SK-N-SH (cell line): ENCODE measurements at regions not wholly inside any gene's neighbourhood (a gene's known extent, or its start where the extent isn't known, plus 50 kb on each side); places are given as distances from the start of the nearest gene placed in this dataset.
"Not testable (repeated sequence)": the region's sequence is repeated elsewhere in the genome, so short reads cannot be mapped to it uniquely, and the experiment has no call there.

ENCODE experiments used
- CTCF ChIA-PET: fragments of 300-600, 350-600 bp; formaldehyde crosslinking; extraction: SDS; loops from one replicate; lab custom pipeline; 2021; lab: Yijun Ruan, JAX
- POLR2A ChIA-PET: fragments of 350-600 bp; sonication (Branson Sonifier 250); formaldehyde crosslinking; extraction: SDS; loops from one replicate; lab custom pipeline; 2020; ENCODE audit warnings: antibody characterized with exemption, inconsistent platforms; lab: Yijun Ruan, JAX
- DNase-seq: peaks from one replicate; pipeline ENCODE4 v3.0.0; 2012
- H2AFZ ChIP-seq: fragments of 200-600 bp; sonication (generic); 2 replicates; pipeline ENCODE4 v1.8.1; 2016; ENCODE audit warnings: antibody characterized with exemption, mild to moderate bottlenecking, low read depth
- H3F3A ChIP-seq: fragments of 200-600 bp; sonication (generic); replicated peaks from 2 replicates; pipeline ENCODE3; 2016; ENCODE audit warnings: antibody characterized with exemption, mild to moderate bottlenecking; ENCODE audit not compliant: insufficient read depth
- H3K27ac ChIP-seq, 2 experiments: fragments of 200-500 bp in 1 of 2; fragments of 200-600 bp in 1 of 2; sonication (Bioruptor generic) in 1 of 2; sonication (generic), shearing (Covaris generic) in 1 of 2; 2 replicates each; pipeline versions ENCODE4 v1.5.1 to v1.6.1; 2014 to 2016; ENCODE audit warnings: low read depth in 2 of 2, inconsistent platforms in 1 of 2, low read length in 1 of 2, mild to moderate bottlenecking in 1 of 2, mixed read lengths in 1 of 2
- H3K27me3 ChIP-seq: fragments of 200-600 bp; sonication (generic), shearing (Covaris generic); 2 replicates; pipeline ENCODE4 v1.6.1; 2016; ENCODE audit warnings: mixed run types; ENCODE audit not compliant: insufficient read depth
- H3K36me3 ChIP-seq, 2 experiments: fragments of 200-500 bp in 1 of 2; fragments of 200-600 bp in 1 of 2; sonication (Bioruptor generic) in 1 of 2; sonication (generic) in 1 of 2; replicated peaks in 1 of 2; 2 replicates each; pipeline versions ENCODE3 to v1.5.1; 2014 to 2016; ENCODE audit warnings: low read length in 1 of 2, mild to moderate bottlenecking in 1 of 2; ENCODE audit not compliant: insufficient read depth in 2 of 2, control insufficient read depth in 1 of 2
- H3K4me1 ChIP-seq, 2 experiments: fragments of 200-500 bp in 1 of 2; fragments of 200-600 bp in 1 of 2; sonication (Bioruptor generic) in 1 of 2; sonication (generic), shearing (Covaris generic) in 1 of 2; 2 replicates each; pipeline versions ENCODE4 v1.5.1 to v1.6.1; 2014 to 2016; ENCODE audit warnings: low read depth in 1 of 2, low read length in 1 of 2, mixed run types in 1 of 2; ENCODE audit not compliant: insufficient read depth in 2 of 2, control insufficient read depth in 1 of 2
- H3K4me2 ChIP-seq: fragments of 200-600 bp; sonication (generic), shearing (Covaris generic); 2 replicates; pipeline ENCODE4 v1.6.1; 2017; ENCODE audit warnings: mixed run types
- H3K4me3 ChIP-seq, 2 experiments: fragments of 200-500 bp in 1 of 2; fragments of 200-600 bp in 1 of 2; sonication (Bioruptor generic) in 1 of 2; sonication (generic), shearing (Covaris generic) in 1 of 2; 2 replicates each; pipeline versions ENCODE4 v1.5.1 to v1.8.1; 2014 to 2016; ENCODE audit warnings: low read depth in 2 of 2, inconsistent platforms in 1 of 2, low read length in 1 of 2, mild to moderate bottlenecking in 1 of 2, mixed read lengths in 1 of 2, moderate library complexity in 1 of 2
- H3K79me2 ChIP-seq: fragments of 200-600 bp; sonication (generic); 2 replicates; pipeline ENCODE4 v1.8.1; 2017; ENCODE audit warnings: mild to moderate bottlenecking; ENCODE audit not compliant: insufficient read depth
- H3K9ac ChIP-seq: fragments of 200-600 bp; sonication (generic); 2 replicates; pipeline ENCODE4 v1.6.1; 2017; ENCODE audit warnings: mixed run types
- H3K9me2 ChIP-seq: fragments of 200-600 bp; sonication (generic); 2 replicates; pipeline ENCODE4 v1.6.1; 2017; ENCODE audit warnings: mixed run types
- H3K9me3 ChIP-seq: fragments of 200-600 bp; sonication (generic); 2 replicates; pipeline ENCODE4 v1.6.1; 2017; ENCODE audit warnings: mixed run types, mild to moderate bottlenecking, moderate library complexity
- H4K20me1 ChIP-seq: fragments of 200-600 bp; sonication (generic); 2 replicates; pipeline ENCODE4 v1.6.1; 2017; ENCODE audit warnings: mild to moderate bottlenecking, mixed run types; ENCODE audit not compliant: insufficient read depth
- CHD2 ChIP-seq: fragments of 150-350 bp; IDR thresholded peaks from 2 replicates; pipeline ENCODE4 v1.6.1; 2018; ENCODE audit warnings: low read length; ENCODE audit not compliant: partially characterized antibody
- EZH2phosphoT487 ChIP-seq: fragments of 200-600 bp; sonication (generic); IDR thresholded peaks from 2 replicates; pipeline ENCODE4 v1.6.1; 2017; ENCODE audit warnings: low read depth, mixed run types, mild to moderate bottlenecking, antibody characterized with exemption, moderate library complexity, borderline replicate concordance
- FOSL2 ChIP-seq: IDR thresholded peaks from 2 replicates; pipeline ENCODE4 v1.4.0; 2012; ENCODE audit warnings: low read depth, mild to moderate bottlenecking, moderate library complexity, borderline replicate concordance
- FOXJ3 ChIP-seq: sonication (generic); formaldehyde crosslinking; IDR thresholded peaks from 2 replicates; pipeline ENCODE4 v1.5.1; 2020; ENCODE audit warnings: mild to moderate bottlenecking, missing genetic modification reagents
- FOXM1 ChIP-seq: IDR thresholded peaks from 2 replicates; pipeline ENCODE4 v1.4.0; 2012; ENCODE audit warnings: low read depth, mild to moderate bottlenecking
- GABPA ChIP-seq: IDR thresholded peaks from 2 replicates; pipeline ENCODE4 v1.4.0; 2012; ENCODE audit warnings: low read depth, mild to moderate bottlenecking
- GATA2 ChIP-seq: sonication (generic); formaldehyde crosslinking; IDR thresholded peaks from 2 replicates; pipeline ENCODE4 v1.5.0; 2020; ENCODE audit warnings: mild to moderate bottlenecking, missing genetic modification reagents
- JUND ChIP-seq: IDR thresholded peaks from 2 replicates; pipeline ENCODE4 v1.4.0; 2012
- MEF2A ChIP-seq: IDR thresholded peaks from 2 replicates; pipeline ENCODE4 v1.4.0; 2012; ENCODE audit warnings: low read depth, borderline replicate concordance
- NFIC ChIP-seq: IDR thresholded peaks from 2 replicates; pipeline ENCODE4 v1.4.0; 2012; ENCODE audit warnings: borderline replicate concordance
- RXRA ChIP-seq: IDR thresholded peaks from 2 replicates; pipeline ENCODE4 v1.4.0; 2012; ENCODE audit warnings: low read depth, mild to moderate bottlenecking, borderline replicate concordance
- TEAD4 ChIP-seq: IDR thresholded peaks from 2 replicates; pipeline ENCODE4 v1.4.0; 2012; ENCODE audit warnings: mild to moderate bottlenecking, borderline replicate concordance; ENCODE audit not compliant: insufficient read depth
- WGBS: methylation state at CpG from one replicate; pipeline ENCODE4 v1.1.6; 2017; ENCODE audit warnings: low lambda C conversion rate; 5-methylcytosine and 5-hydroxymethylcytosine counted together
- TF ChIP-seq, protein P1 (sequence below): fragments of 150-350 bp; IDR thresholded peaks from 2 replicates; pipeline ENCODE4 v1.6.1; 2016; ENCODE audit warnings: mild to moderate bottlenecking, low read depth, low read length
- TF ChIP-seq, protein P2 (sequence below): fragments of 150-350 bp; IDR thresholded peaks from 2 replicates; pipeline ENCODE4 v1.6.1; 2017; ENCODE audit warnings: antibody characterized with exemption, low read length, low read depth, borderline replicate concordance

DNA sequence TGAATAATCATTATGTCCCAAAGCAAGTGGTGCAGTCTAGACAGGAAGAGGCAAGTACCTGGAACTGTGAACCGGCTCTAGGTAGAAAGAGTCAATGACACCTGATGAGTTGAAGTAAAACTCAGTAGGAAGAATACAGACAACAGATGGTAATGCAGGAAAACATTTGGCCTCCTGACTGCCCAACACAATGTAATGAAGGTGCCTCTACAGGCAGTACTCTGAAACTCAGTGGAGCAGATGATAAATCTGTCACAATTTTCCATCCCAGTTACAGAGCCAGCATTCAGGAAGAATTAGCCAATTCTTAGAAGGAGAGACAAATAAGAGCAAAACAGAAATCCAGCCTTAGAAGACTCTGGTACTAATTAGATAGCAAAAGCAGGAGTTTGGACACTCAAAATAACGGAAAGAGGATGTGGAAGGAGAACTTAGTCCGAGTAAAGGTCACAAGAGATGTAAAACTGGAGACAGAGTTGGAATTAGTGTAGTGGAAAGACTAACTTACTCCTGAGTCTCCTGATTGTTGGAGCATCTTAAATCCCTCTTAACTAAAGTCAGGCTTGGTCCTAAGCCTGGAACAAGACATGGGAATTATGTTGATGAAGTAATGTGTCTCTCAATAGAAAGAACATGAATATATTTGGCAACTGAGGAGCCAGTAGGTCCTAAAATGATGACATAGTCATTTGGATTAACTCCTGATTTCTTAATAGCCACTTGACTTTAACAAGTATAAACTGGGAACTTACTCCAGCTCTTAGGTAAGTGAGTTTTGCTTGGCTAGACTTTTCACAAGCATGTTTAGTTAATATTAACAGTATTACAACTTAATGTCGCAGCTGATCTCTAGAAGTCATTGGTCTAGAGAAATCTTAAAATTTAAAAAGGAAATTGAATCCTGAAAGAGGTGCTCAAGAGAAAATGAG is 457.3 kb upstream of the MIR17HG start:
- 35% methylated on average over 4 of the region's 4 CpGs for WGBS

DNA sequence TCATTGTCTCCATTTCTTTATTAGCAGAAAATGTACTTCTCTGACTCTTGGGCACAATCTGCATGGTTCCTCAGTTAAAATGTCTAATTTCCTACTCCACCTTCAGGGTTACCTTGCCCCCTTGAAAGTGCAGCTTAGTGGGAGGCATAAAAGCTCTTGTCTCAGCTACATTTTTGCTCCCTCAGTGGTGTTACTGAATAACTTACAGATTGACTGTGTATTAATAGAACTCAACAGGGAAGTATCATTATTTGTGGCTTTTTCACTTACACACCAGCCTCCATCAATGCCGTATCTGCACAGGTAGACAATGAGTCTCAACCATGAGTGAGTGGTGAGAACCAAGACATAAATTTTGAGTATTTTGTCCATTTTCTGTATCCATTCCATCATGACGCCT is 456.2 kb upstream of the MIR17HG start:
- Histone ChIP-seq H3K9me2 (no peaks in the 10 kb centered on the region), H3K27me3 (no peaks in the 10 kb centered on the region), H3K4me3 (no peak overlapping the region), H3K9me3 (no peaks in the 10 kb centered on the region), H4K20me1 (no peaks in the 10 kb centered on the region), H3K9ac (no peak overlapping the region), H2AFZ (no peak overlapping the region), H3F3A (no peaks in the 10 kb centered on the region), H3K27ac (no peak overlapping the region), H3K4me1 (no peaks in the 10 kb centered on the region), H3K4me2 (no peak overlapping the region), H3K36me3 (no peaks in the 10 kb centered on the region), H3K79me2 (no peaks in the 10 kb centered on the region)
- WGBS, result 55% methylated on average over 2 of the region's 2 CpGs
- ChIA-PET CTCF (interaction anchor here (1.4 kb wide), 1 partner anchor 126 kb away, joined by 3 read pairs; no protein-coding TSS in a partner anchor), POLR2A (no interaction called here)
- DNase-seq, result no peak
- TF ChIP-seq GATA2 (CRISPR knock-in tag) (no peak), GABPA (no peak)

More for the DNA sequence above, 457.3 kb upstream of the MIR17HG start:
- H3K79me2 ChIP-seq, result no peaks in the 10 kb centered on the region
- no peaks in the 10 kb centered on the region for H4K20me1 ChIP-seq
- no peak overlapping the region for H3K4me3 ChIP-seq
- no peaks in the 10 kb centered on the region for H3K9me2 ChIP-seq
- H3K36me3 ChIP-seq, result no peaks in the 10 kb centered on the region
- ChIA-PET POLR2A (no interaction called here), CTCF (interaction anchor here (1.0 to 1.6 kb wide), 3 partner anchors 13 to 127 kb away, joined by 3 to 4 read pairs (median 4); no protein-coding TSS in a partner anchor)
- H3F3A ChIP-seq, result no peaks in the 10 kb centered on the region
- no peak overlapping the region for H3K9ac ChIP-seq
- no peaks in the 10 kb centered on the region for H3K9me3 ChIP-seq
- DNase-seq, result no peak
- H2AFZ ChIP-seq, result no peak overlapping the region
- H3K4me2 ChIP-seq, result no peak overlapping the region
- H3K27ac ChIP-seq, result no peak overlapping the region
- TF ChIP-seq FOXM1, result no peak
- TF ChIP-seq, protein P1, sequence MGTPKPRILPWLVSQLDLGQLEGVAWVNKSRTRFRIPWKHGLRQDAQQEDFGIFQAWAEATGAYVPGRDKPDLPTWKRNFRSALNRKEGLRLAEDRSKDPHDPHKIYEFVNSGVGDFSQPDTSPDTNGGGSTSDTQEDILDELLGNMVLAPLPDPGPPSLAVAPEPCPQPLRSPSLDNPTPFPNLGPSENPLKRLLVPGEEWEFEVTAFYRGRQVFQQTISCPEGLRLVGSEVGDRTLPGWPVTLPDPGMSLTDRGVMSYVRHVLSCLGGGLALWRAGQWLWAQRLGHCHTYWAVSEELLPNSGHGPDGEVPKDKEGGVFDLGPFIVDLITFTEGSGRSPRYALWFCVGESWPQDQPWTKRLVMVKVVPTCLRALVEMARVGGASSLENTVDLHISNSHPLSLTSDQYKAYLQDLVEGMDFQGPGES, result no peak
- no peak for TF ChIP-seq JUND
- TF ChIP-seq CHD2, result no peak
- TF ChIP-seq FOSL2, result no peak
- no peak for TF ChIP-seq RXRA
- TF ChIP-seq MEF2A, result no peak
- TF ChIP-seq TEAD4, result no peak
- TF ChIP-seq EZH2phosphoT487, result no peak
- no peak for TF ChIP-seq NFIC
- TF ChIP-seq FOXJ3, result no peak
- TF ChIP-seq, protein P2, sequence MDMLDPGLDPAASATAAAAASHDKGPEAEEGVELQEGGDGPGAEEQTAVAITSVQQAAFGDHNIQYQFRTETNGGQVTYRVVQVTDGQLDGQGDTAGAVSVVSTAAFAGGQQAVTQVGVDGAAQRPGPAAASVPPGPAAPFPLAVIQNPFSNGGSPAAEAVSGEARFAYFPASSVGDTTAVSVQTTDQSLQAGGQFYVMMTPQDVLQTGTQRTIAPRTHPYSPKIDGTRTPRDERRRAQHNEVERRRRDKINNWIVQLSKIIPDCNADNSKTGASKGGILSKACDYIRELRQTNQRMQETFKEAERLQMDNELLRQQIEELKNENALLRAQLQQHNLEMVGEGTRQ, result no peak
- H3K27me3 ChIP-seq, result no peaks in the 10 kb centered on the region
- H3K4me1 ChIP-seq, result no peaks in the 10 kb centered on the region

DNA sequence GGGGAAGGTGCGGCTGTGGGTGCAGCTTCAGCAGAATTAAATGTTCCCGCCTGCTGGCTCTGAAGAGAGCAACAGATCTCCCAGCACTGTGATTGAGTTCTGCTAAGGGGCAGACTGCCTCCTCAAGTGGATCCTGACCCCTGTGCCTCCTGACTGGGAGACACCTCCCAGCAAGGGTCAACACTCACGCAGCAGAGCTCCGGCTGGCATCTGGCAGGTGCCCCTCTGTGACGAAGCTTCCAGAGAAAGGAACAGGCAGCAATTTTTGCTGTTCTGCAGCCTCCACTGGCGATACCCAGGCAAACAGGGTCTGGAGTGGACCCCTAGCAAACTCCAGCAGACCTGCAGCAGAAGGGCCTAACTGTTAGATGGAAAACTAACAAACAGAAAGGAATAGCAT is 454.3 kb upstream of the MIR17HG start:
- H3F3A ChIP-seq, H3K27me3 ChIP-seq, H3K4me3 ChIP-seq, H3K27ac ChIP-seq, H2AFZ ChIP-seq, H3K9me2 ChIP-seq, H3K9me3 ChIP-seq, DNase-seq, POLR2A ChIA-PET, H3K9ac ChIP-seq, H3K79me2 ChIP-seq, H3K4me1 ChIP-seq, H3K36me3 ChIP-seq, CTCF ChIA-PET, H4K20me1 ChIP-seq, H3K4me2 ChIP-seq: not testable (repeated sequence)
- 71% methylated on average over 3 of the region's 6 CpGs for WGBS
